Tibial nerve (tissue), 4 donors: ENCODE measurements at regions not wholly inside any gene's neighbourhood (a gene's known extent, or its start where the extent isn't known, plus 50 kb on each side); places are given as distances from the start of the nearest gene placed in this dataset.

Experiments
- DNase-seq, 2 donors: peaks; one replicate each; pipeline ENCODE4 v3.0.0-alpha.2; 2019; ENCODE audit warnings: low spot score in 2 of 2
- H3K27ac ChIP-seq, 4 donors: fragments of 200-600 bp; sonication (generic) in 3 of 4; one replicate each; pipeline ENCODE4 v1.5.1; 2017 to 2019; ENCODE audit warnings: mild to moderate bottlenecking in 1 of 4
- H3K27me3 ChIP-seq, 2 donors: fragments of 200-600 bp; sonication (generic) in 1 of 2; one replicate each; pipeline versions ENCODE4 v1.5.1 to v1.6.0; 2017 to 2019
- H3K36me3 ChIP-seq, 3 donors: fragments of 200-600 bp; sonication (generic); one replicate each; pipeline ENCODE4 v1.5.1; 2018 to 2019
- H3K4me1 ChIP-seq, 4 donors: fragments of 200-600 bp; sonication (generic) in 3 of 4; one replicate each; pipeline ENCODE4 v1.5.1; 2017 to 2019
- H3K4me3 ChIP-seq, 4 donors: fragments of 200-600 bp; sonication (generic) in 3 of 4; one replicate each; pipeline ENCODE4 v1.5.1; 2017 to 2019; ENCODE audit warnings: mild to moderate bottlenecking in 1 of 4, moderate library complexity in 1 of 4
- H3K9me3 ChIP-seq, 4 donors: fragments of 200-600 bp; sonication (generic) in 3 of 4; one replicate each; pipeline ENCODE4 v1.5.1; 2017 to 2019
- CTCF ChIP-seq, 5 experiments: fragments of 200-600 bp in 3 of 5; fragments of 450-650 bp in 2 of 5; sonication (generic) in 3 of 5; IDR thresholded peaks; one replicate each; pipeline ENCODE4 v1.5.1; 2016 to 2019; ENCODE audit warnings: antibody characterized with exemption in 5 of 5, mild to moderate bottlenecking in 3 of 5, moderate library complexity in 2 of 5
- EP300 ChIP-seq, 2 donors: sonication (generic); formaldehyde crosslinking; IDR thresholded peaks; one replicate each; pipeline ENCODE4 v1.6.1; 2017; ENCODE audit warnings: antibody characterized with exemption in 2 of 2, mild to moderate bottlenecking in 1 of 2
- POLR2A ChIP-seq, 2 donors: fragments of 450-650 bp; IDR thresholded peaks; one replicate each; pipeline ENCODE4 v1.6.1; 2017; ENCODE audit warnings: antibody characterized with exemption in 2 of 2, mild to moderate bottlenecking in 2 of 2, moderate library complexity in 2 of 2
- WGBS, 2 donors: methylation state at CpG; one replicate each; pipeline ENCODE4 v1.1.5; 2018; 5-methylcytosine and 5-hydroxymethylcytosine counted together

DNA sequence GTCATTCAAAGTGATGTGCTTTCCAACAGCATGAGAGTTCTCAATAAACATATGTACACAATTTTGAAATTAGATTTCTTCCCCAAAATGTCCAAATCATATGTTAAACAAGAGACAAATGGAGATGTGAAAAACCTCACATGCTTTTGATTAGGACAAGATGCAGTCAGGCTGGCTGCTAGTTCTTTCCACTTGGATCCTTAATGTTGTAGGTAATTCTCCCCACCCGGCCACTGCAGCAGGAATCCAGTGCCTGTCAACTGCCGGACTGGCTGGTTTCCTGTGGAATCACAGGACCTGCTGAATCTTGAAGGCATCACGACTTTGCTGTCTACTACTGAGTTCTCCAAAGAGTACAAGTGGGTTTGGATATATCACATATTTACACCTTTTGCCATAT is 138.6 kb upstream of the AKR1E2 start:
- Histone ChIP-seq H3K36me3 (no peaks in the 10 kb centered on the region), H3K4me1 (no peaks in the 10 kb centered on the region), H3K27ac (no peak overlapping the region), H3K27me3 (no peaks in the 10 kb centered on the region), H3K4me3 (no peak overlapping the region), H3K9me3 (no peaks in the 10 kb centered on the region)
- DNase-seq, result no peak
- TF ChIP-seq CTCF (IDR thresholded peaks at IDR 0.05) (no peak), EP300 (IDR thresholded peaks at IDR 0.05) (no peak), POLR2A (IDR thresholded peaks at IDR 0.05) (no peak)
- 81 to 87% methylated on average over 3 of the region's 3 CpGs for WGBS, 2 donors

DNA sequence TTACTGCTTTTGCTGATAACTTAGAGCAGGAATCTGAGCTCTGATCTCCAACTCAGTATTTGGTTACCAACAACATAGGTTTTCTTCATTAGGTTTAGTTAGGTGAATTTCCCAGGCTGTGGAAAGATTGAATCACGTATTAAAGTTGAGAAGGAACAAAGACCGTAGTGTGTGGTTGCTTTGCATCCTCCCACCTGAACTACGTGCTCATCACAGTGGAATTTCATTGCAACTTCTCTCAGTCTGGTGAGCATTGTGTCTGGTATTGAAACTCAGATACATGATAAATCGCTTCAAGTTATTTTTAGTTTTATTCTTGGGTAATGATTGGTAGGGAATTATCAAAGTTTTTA is 139.4 kb upstream of the AKR1E2 start:
- Histone ChIP-seq H3K27ac (no peak overlapping the region), H3K4me3 (no peak overlapping the region), H3K27me3 (no peaks in the 10 kb centered on the region), H3K36me3 (no peaks in the 10 kb centered on the region), H3K9me3 (no peaks in the 10 kb centered on the region), H3K4me1 (no peaks in the 10 kb centered on the region)
- DNase-seq, result no peak
- no peak for TF ChIP-seq POLR2A (IDR thresholded peaks at IDR 0.05)
- TF ChIP-seq CTCF (IDR thresholded peaks at IDR 0.05), result no peak
- TF ChIP-seq EP300 (IDR thresholded peaks at IDR 0.05), result no peak
- 62 to 67% methylated on average over 4 of the region's 4 CpGs for WGBS, 2 donors

GRCh38 chr10:4685904-4686643 is 139.9 kb upstream of the AKR1E2 start:
- Histone ChIP-seq H3K27me3 (no peaks in the 10 kb centered on the region), H3K36me3 (no peaks in the 10 kb centered on the region), H3K9me3 (no peaks in the 10 kb centered on the region), H3K4me3 (no peak overlapping the region), H3K4me1 (no peaks in the 10 kb centered on the region), H3K27ac (no peak overlapping the region)
- TF ChIP-seq POLR2A (IDR thresholded peaks at IDR 0.05) (no peak), CTCF (IDR thresholded peaks at IDR 0.05) (no peak), EP300 (IDR thresholded peaks at IDR 0.05) (no peak)
- 69 to 76% methylated on average over 5 of the region's 5 CpGs for WGBS, 2 donors
- no peak for DNase-seq

DNA sequence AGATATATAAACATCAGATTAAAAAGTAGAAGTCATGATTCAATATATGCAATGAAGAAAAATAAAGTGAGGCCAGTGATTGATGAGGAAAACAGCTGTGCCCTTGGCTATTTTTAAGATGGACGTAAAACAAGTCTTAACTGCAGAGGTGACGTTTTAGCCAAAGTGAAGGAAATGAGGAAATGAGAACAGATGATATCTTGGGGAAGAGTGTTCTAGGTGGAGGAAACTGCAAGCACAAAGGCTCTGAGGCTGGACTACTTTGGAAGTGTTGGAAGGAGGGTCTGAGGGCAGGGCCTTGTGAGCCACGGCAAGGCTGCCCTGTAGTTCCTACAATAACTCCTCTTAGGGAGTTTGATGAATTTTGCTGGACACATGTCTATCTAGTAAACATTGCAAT is 140.5 kb upstream of the AKR1E2 start:
- Histone ChIP-seq H3K36me3 (no peaks in the 10 kb centered on the region), H3K9me3 (no peaks in the 10 kb centered on the region), H3K27ac (no peak overlapping the region), H3K4me1 (no peaks in the 10 kb centered on the region), H3K27me3 (no peaks in the 10 kb centered on the region), H3K4me3 (no peak overlapping the region)
- 61 to 67% methylated on average over 3 of the region's 3 CpGs for WGBS, 2 donors
- TF ChIP-seq CTCF (IDR thresholded peaks at IDR 0.05) (no peak), POLR2A (IDR thresholded peaks at IDR 0.05) (no peak), EP300 (IDR thresholded peaks at IDR 0.05) (no peak)
- no peak for DNase-seq

DNA sequence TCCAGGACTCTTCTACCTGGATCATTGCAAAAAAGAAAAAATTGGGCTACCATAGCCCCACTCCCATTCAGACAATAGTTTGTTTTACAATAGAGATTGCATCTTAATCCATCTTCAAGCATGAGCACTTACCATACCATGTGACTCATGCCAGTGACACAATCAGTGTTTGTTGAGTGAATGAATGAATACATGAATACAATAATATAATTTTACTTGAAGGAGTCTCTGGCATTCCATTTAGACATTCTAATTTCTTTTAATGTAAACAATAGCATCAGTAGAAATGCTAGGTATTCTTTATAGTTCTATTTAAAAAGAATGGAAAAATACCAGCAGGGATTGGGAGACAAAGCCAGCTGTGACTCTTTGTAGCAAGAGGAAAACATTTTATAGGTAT is 141.6 kb upstream of the AKR1E2 start:
- Histone ChIP-seq H3K27ac (no peak overlapping the region), H3K9me3 (no peaks in the 10 kb centered on the region), H3K4me1 (no peaks in the 10 kb centered on the region), H3K36me3 (no peaks in the 10 kb centered on the region), H3K4me3 (no peak overlapping the region), H3K27me3 (no peaks in the 10 kb centered on the region)
- DNase-seq, result no peak
- TF ChIP-seq EP300 (IDR thresholded peaks at IDR 0.05), result no peak
- TF ChIP-seq CTCF (IDR thresholded peaks at IDR 0.05), result no peak
